Epithelial cell of proximal tubule (primary cell): ENCODE measurements at regions not wholly inside any gene's neighbourhood (a gene's known extent, or its start where the extent isn't known, plus 50 kb on each side); places are given as distances from the start of the nearest gene placed in this dataset.

Experiments used
- DNase-seq: peaks from one replicate; pipeline ENCODE4 v3.0.0-alpha.2; 2011; ENCODE audit warnings: low read depth
- H3K4me3 ChIP-seq: 2 replicates; pipeline ENCODE4 v1.5.1; 2011; ENCODE audit warnings: low read depth, mild to moderate bottlenecking, low read length
- CTCF ChIP-seq: conservative IDR thresholded peaks from 2 replicates; pipeline ENCODE4 v1.5.1; 2012; ENCODE audit warnings: low read depth, mild to moderate bottlenecking, low read length

GRCh38 chr17:70848785-70849184, 679.5 kb downstream of the KCNJ2 start:
- TF ChIP-seq CTCF, result no peak
- H3K4me3 ChIP-seq, result no peak overlapping the region
- DNase-seq, result peak; percentile 16

- DNase-seq, result no peak
- H3K4me3 ChIP-seq, result no peak overlapping the region
- no peak for TF ChIP-seq CTCF
These were observed 686.2 kb downstream of the KCNJ2 start for GRCh38 chr17:70855401-70856054.

GRCh38 chr17:70857351-70857750, 688.0 kb downstream of the KCNJ2 start:
- H3K4me3 ChIP-seq, result no peak overlapping the region

GRCh38 chr17:70859829-70860228, 690.5 kb downstream of the KCNJ2 start:
- no peak for DNase-seq

More at GRCh38 chr17:70857351-70857750, 688.0 kb downstream of the KCNJ2 start:
- DNase-seq, result no peak
- TF ChIP-seq CTCF, result no peak

GRCh38 chr17:70862295-70862694, 693.0 kb downstream of the KCNJ2 start:
- no peak for TF ChIP-seq CTCF

More at GRCh38 chr17:70859829-70860228, 690.5 kb downstream of the KCNJ2 start:
- H3K4me3 ChIP-seq, result no peak overlapping the region
- TF ChIP-seq CTCF, result no peak

GRCh38 chr17:70863436-70864248, 694.3 kb downstream of the KCNJ2 start:
- TF ChIP-seq CTCF, result no peak
- no peak overlapping the region for H3K4me3 ChIP-seq
- DNase-seq, result no peak

More at GRCh38 chr17:70862295-70862694, 693.0 kb downstream of the KCNJ2 start:
- DNase-seq, result no peak
- H3K4me3 ChIP-seq, result no peak overlapping the region
